H1 (cell line): ENCODE measurements at regions not wholly inside any gene's neighbourhood (a gene's known extent, or its start where the extent isn't known, plus 50 kb on each side); places are given as distances from the start of the nearest gene placed in this dataset.

Experiments
- CTCF ChIA-PET: fragments of 300-600 bp; sonication (Branson Sonifier 250); formaldehyde crosslinking; loops from one replicate; lab custom pipeline; 2021; ENCODE audit not compliant: partially characterized antibody; lab: Charles Lee
- POLR2A ChIA-PET: fragments of 300-600 bp; sonication (Branson Sonifier 250); formaldehyde crosslinking; loops from one replicate; lab custom pipeline; 2021; ENCODE audit warnings: inconsistent platforms; ENCODE audit not compliant: partially characterized antibody; lab: Charles Lee
- DNase-seq, 2 experiments: peaks; one replicate each; pipeline versions ENCODE4 v3.0.0 to v3.0.0-alpha.2; 2010 to 2022; ENCODE audit warnings: low spot score in 2 of 2, low read depth in 1 of 2, mixed read lengths in 1 of 2
- FAIRE-seq: peaks from 2 replicates; lab custom pipeline; 2011; peaks lifted over from hg19 to GRCh38; lab: Jason Lieb, UNC
- H2AFZ ChIP-seq: 2 replicates; pipeline ENCODE4 v1.8.1; 2012; ENCODE audit warnings: low read length, inconsistent platforms
- H2AK5ac ChIP-seq: 2 replicates; pipeline ENCODE4 v1.6.1; 2013; ENCODE audit warnings: low read depth, low read length
- H2BK120ac ChIP-seq: replicated peaks from 2 replicates; pipeline ENCODE3; 2013; ENCODE audit warnings: low read depth, low read length, inconsistent platforms
- H2BK12ac ChIP-seq: 2 replicates; pipeline ENCODE4 v1.6.1; 2013; ENCODE audit warnings: low read depth, low read length
- H2BK15ac ChIP-seq: 2 replicates; pipeline ENCODE4 v1.6.1; 2013; ENCODE audit warnings: low read length
- H2BK20ac ChIP-seq: 2 replicates; pipeline ENCODE4 v1.6.1; 2013; ENCODE audit warnings: low read length
- H2BK5ac ChIP-seq: 2 replicates; pipeline ENCODE4 v1.6.1; 2013; ENCODE audit warnings: low read depth, low read length
- H3K14ac ChIP-seq: 2 replicates; pipeline ENCODE4 v1.6.1; 2013; ENCODE audit warnings: inconsistent platforms; ENCODE audit not compliant: insufficient read length
- H3K18ac ChIP-seq: 2 replicates; pipeline ENCODE4 v1.6.1; 2013; ENCODE audit warnings: low read length; ENCODE audit errors: extremely low read depth
- H3K23ac ChIP-seq: 2 replicates; pipeline ENCODE4 v1.6.1; 2013; ENCODE audit warnings: inconsistent platforms; ENCODE audit not compliant: insufficient read length
- H3K23me2 ChIP-seq: 2 replicates; pipeline ENCODE4 v1.6.1; 2013; ENCODE audit warnings: low read depth, low read length
- H3K27ac ChIP-seq: 2 replicates; pipeline ENCODE4 v1.6.1; 2011; ENCODE audit warnings: low read depth, low read length, inconsistent platforms
- H3K27me3 ChIP-seq, 4 experiments: replicated peaks in 1 of 4; 1 replicate in 1 of 4; 2 replicates in 3 of 4; pipeline versions ENCODE4 v1.6.1 to v1.8.1; 2011 to 2013; ENCODE audit warnings: low read length in 3 of 4, mild to moderate bottlenecking in 3 of 4, inconsistent platforms in 2 of 4, mixed read lengths in 2 of 4, moderate library complexity in 1 of 4; ENCODE audit not compliant: control insufficient read depth in 3 of 4, insufficient read depth in 3 of 4; ENCODE audit errors: extremely low read depth in 1 of 4
- H3K36me3 ChIP-seq, 4 experiments: 2 replicates each; pipeline versions ENCODE4 v1.6.1 to v1.8.1; 2011 to 2013; ENCODE audit warnings: mild to moderate bottlenecking in 4 of 4, low read length in 3 of 4, moderate library complexity in 2 of 4, control low read depth in 1 of 4, inconsistent platforms in 1 of 4; ENCODE audit not compliant: insufficient read depth in 4 of 4, control insufficient read depth in 2 of 4
- H3K4ac ChIP-seq: replicated peaks from 2 replicates; pipeline ENCODE3; 2013; ENCODE audit warnings: low read length, low read depth, mixed read lengths, inconsistent platforms; ENCODE audit not compliant: insufficient read length
- H3K4me1 ChIP-seq, 4 experiments: replicated peaks in 1 of 4; 1 replicate in 1 of 4; 2 replicates in 3 of 4; pipeline versions ENCODE4 v1.6.1 to v1.8.1; 2011 to 2013; ENCODE audit warnings: low read length in 3 of 4, inconsistent platforms in 2 of 4, mixed read lengths in 1 of 4; ENCODE audit not compliant: insufficient read depth in 4 of 4, control insufficient read depth in 3 of 4
- H3K4me2 ChIP-seq, 2 experiments: 2 replicates each; pipeline versions ENCODE4 v1.6.1 to v1.8.1; 2011 to 2013; ENCODE audit warnings: low read depth in 2 of 2, low read length in 2 of 2, control low read depth in 1 of 2, inconsistent platforms in 1 of 2, mild to moderate bottlenecking in 1 of 2; ENCODE audit not compliant: insufficient read depth in 1 of 2
- H3K4me3 ChIP-seq, 4 experiments: fragments of 200-600, 300-600 bp in 1 of 4; sonication (generic), shearing (Covaris generic), sonication (Bioruptor Twin) in 1 of 4; 2 replicates each; pipeline versions ENCODE4 v1.5.1 to v1.8.1; 2011 to 2016; ENCODE audit warnings: low read length in 4 of 4, low read depth in 3 of 4, control low read depth in 2 of 4, inconsistent platforms in 2 of 4, mild to moderate bottlenecking in 2 of 4, mixed read lengths in 1 of 4, moderate library complexity in 1 of 4; ENCODE audit not compliant: insufficient read depth in 2 of 4; ENCODE audit errors: extremely low read depth in 1 of 4
- H3K56ac ChIP-seq: replicated peaks from 2 replicates; pipeline ENCODE3; 2013; ENCODE audit warnings: low read depth, mild to moderate bottlenecking, mixed read lengths, low read length, inconsistent platforms; ENCODE audit not compliant: insufficient read length
- H3K79me1 ChIP-seq: 2 replicates; pipeline ENCODE4 v1.6.1; 2013; ENCODE audit warnings: low read depth, low read length, control low read depth
- H3K79me2 ChIP-seq, 2 experiments: 2 replicates each; pipeline versions ENCODE4 v1.6.1 to v1.8.1; 2012 to 2013; ENCODE audit warnings: low read length in 2 of 2, mild to moderate bottlenecking in 2 of 2, inconsistent platforms in 1 of 2; ENCODE audit not compliant: insufficient read depth in 2 of 2, control insufficient read depth in 1 of 2
- H3K9ac ChIP-seq, 4 experiments: replicated peaks in 1 of 4; 1 replicate in 1 of 4; 2 replicates in 3 of 4; pipeline versions ENCODE4 v1.6.1 to v1.8.1; 2011 to 2013; ENCODE audit warnings: low read depth in 3 of 4, low read length in 3 of 4, control low read depth in 2 of 4, mild to moderate bottlenecking in 2 of 4, moderate library complexity in 2 of 4, inconsistent platforms in 1 of 4; ENCODE audit errors: extremely low read depth in 1 of 4
- H3K9me3 ChIP-seq, 2 experiments: 2 replicates each; pipeline versions ENCODE4 v1.6.1 to v1.8.1; 2012 to 2013; ENCODE audit warnings: mild to moderate bottlenecking in 2 of 2, moderate library complexity in 2 of 2, control low read depth in 1 of 2, inconsistent platforms in 1 of 2, low read depth in 1 of 2, low read length in 1 of 2, mixed read lengths in 1 of 2; ENCODE audit not compliant: insufficient read depth in 2 of 2
- H4K20me1 ChIP-seq, 2 experiments: replicated peaks in 1 of 2; 2 replicates each; pipeline versions ENCODE3 to v1.8.1; 2011 to 2013; ENCODE audit warnings: inconsistent platforms in 2 of 2, low read length in 2 of 2, mild to moderate bottlenecking in 1 of 2; ENCODE audit not compliant: insufficient read depth in 2 of 2, control insufficient read depth in 1 of 2
- H4K5ac ChIP-seq: 2 replicates; pipeline ENCODE4 v1.6.1; 2013; ENCODE audit warnings: low read length, low read depth, mixed read lengths, inconsistent platforms; ENCODE audit not compliant: insufficient read length
- H4K8ac ChIP-seq: 2 replicates; pipeline ENCODE4 v1.8.0; 2013; ENCODE audit warnings: mild to moderate bottlenecking, moderate library complexity, low read length, inconsistent platforms; ENCODE audit not compliant: insufficient read depth; ENCODE audit errors: extremely low read depth
- H4K91ac ChIP-seq: replicated peaks from 2 replicates; pipeline ENCODE3; 2013; ENCODE audit warnings: low read length, mixed read lengths, inconsistent platforms; ENCODE audit not compliant: insufficient read length
- CBX8 ChIP-seq: fragments of 300-800, 300-1000 bp; sonication (generic); IDR thresholded peaks from 2 replicates; pipeline ENCODE4 v1.7.1; 2016; ENCODE audit warnings: low read depth, low read length, borderline replicate concordance
- GABPA ChIP-seq: IDR thresholded peaks from 2 replicates; pipeline ENCODE4 v1.6.1; 2011; ENCODE audit warnings: mild to moderate bottlenecking, low read length, moderate library complexity, borderline replicate concordance; ENCODE audit not compliant: insufficient read depth
- TAF1 ChIP-seq: IDR thresholded peaks from 2 replicates; pipeline ENCODE4 v1.6.1; 2011; ENCODE audit warnings: mild to moderate bottlenecking, low read depth, low read length
- WGBS, 2 experiments: shearing (Covaris generic) in 1 of 2; methylation state at CpG; one replicate each; pipeline versions ENCODE4 v1.1.6 to v1.1.7; 2013 to 2015; ENCODE audit warnings: low lambda C conversion rate in 2 of 2, mixed read lengths in 2 of 2, inconsistent platforms in 1 of 2, low coverage in 1 of 2, missing lambda C conversion rate in 1 of 2; ENCODE audit not compliant: insufficient replicate concordance in 2 of 2, insufficient coverage in 1 of 2, insufficient read length in 1 of 2; ENCODE audit errors: extremely low coverage in 1 of 2, missing lambda C conversion rate in 1 of 2; 5-methylcytosine and 5-hydroxymethylcytosine counted together

DNA sequence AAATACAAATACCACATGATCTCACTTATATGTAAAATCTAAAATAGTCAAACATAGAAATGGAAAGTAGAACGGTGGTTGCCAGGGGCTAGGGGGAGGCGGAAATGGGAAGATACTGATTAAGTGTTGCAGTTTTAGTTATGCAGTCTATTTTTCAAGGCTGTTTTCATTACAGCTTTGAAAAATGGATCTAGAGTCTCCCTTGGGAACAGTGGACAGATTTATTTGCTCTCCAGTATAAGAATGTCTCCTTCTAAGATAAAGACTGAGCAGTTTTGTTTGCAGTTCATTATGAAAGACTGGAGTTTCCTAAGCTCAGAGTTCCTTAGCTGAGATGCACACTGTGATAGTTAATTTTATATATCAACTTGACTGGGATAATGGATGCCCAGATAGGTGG is 202.5 kb downstream of the KLHL28 start:
- Histone ChIP-seq H2BK5ac (no peak overlapping the region), H4K91ac (no peak overlapping the region), H3K56ac (no peak overlapping the region), H4K8ac (no peak overlapping the region), H3K9ac (no peak overlapping the region), H3K9me3 (no peaks in the 10 kb centered on the region), H3K79me1 (no peaks in the 10 kb centered on the region), H2BK15ac (no peak overlapping the region), H3K79me2 (no peaks in the 10 kb centered on the region), H3K4me2 (no peak overlapping the region), H3K23ac (no peak overlapping the region), H3K4me1 (no peaks in the 10 kb centered on the region), H4K20me1 (no peaks in the 10 kb centered on the region), H2BK12ac (no peak overlapping the region), H3K27me3 (no peaks in the 10 kb centered on the region), H2BK20ac (no peak overlapping the region), H2AFZ (no peak overlapping the region), H3K14ac (no peak overlapping the region), H3K4me3 (no peak overlapping the region), H3K23me2 (no peaks in the 10 kb centered on the region), H2AK5ac (no peak overlapping the region), H4K5ac (no peak overlapping the region), H3K4ac (no peak overlapping the region), H2BK120ac (no peak overlapping the region), H3K36me3 (no peaks in the 10 kb centered on the region), H3K27ac (no peak overlapping the region), H3K18ac (no peak overlapping the region)
- FAIRE-seq (no peak), DNase-seq (no peak)
- POLR2A ChIA-PET, result no interaction called here
- 94% methylated on average over 2 of the region's 2 CpGs; no CpG with 5 or more reads in 1 of the 2 experiments for WGBS, 2 experiments
- TF ChIP-seq CBX8 (no peak), TAF1 (no peak), GABPA (no peak)
- CTCF ChIA-PET, result no interaction called here
